ENCODE measurements at regions not wholly inside any gene's neighbourhood (a gene's known extent, or its start where the extent isn't known, plus 50 kb on each side); places are given as distances from the start of the nearest gene placed in this dataset.

DNA sequence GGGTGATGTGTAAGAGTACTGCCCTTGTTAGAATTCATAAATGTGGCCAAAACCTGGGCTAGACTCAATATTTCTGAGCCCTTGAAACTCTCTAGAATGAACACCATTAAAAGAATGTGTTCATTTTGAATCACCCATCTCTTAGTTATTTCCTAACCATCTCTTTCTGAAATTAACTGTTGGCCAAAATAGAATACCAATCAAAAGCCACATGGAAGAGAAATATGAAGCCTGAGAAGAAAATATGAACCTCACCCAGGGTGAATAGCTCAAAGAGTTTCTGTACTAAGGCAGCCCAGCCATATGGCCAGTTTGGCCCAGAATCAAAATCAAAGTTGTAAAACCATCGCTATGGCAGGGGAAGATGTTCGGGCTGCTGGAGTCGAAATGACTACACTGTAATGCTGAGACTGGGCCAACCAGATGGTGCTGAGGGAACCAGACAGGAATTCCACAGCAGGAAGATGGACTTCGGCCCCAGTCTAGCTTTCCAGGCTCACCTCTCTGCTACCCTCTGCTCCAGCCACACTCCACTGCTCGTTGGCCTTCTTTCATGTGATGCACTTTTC, 154.3 kb upstream of the ZFHX3 start:
- no peaks in the 10 kb centered on the region for H3K36me3 ChIP-seq
- no peaks in the 10 kb centered on the region for H3K27me3 ChIP-seq
- no peaks in the 10 kb centered on the region for H3K9me3 ChIP-seq
- no peak overlapping the region for H3K27ac ChIP-seq
- TF ChIP-seq, protein P1, sequence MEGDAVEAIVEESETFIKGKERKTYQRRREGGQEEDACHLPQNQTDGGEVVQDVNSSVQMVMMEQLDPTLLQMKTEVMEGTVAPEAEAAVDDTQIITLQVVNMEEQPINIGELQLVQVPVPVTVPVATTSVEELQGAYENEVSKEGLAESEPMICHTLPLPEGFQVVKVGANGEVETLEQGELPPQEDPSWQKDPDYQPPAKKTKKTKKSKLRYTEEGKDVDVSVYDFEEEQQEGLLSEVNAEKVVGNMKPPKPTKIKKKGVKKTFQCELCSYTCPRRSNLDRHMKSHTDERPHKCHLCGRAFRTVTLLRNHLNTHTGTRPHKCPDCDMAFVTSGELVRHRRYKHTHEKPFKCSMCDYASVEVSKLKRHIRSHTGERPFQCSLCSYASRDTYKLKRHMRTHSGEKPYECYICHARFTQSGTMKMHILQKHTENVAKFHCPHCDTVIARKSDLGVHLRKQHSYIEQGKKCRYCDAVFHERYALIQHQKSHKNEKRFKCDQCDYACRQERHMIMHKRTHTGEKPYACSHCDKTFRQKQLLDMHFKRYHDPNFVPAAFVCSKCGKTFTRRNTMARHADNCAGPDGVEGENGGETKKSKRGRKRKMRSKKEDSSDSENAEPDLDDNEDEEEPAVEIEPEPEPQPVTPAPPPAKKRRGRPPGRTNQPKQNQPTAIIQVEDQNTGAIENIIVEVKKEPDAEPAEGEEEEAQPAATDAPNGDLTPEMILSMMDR (IDR thresholded peaks at IDR 0.05): no peak
- no peaks in the 10 kb centered on the region for H3K4me1 ChIP-seq (ENCODE audit: control insufficient read depth in 1 of 2, insufficient read depth in 1 of 2, low read depth in 1 of 2, low read length in 1 of 2)
- no peak overlapping the region for H3K4me3 ChIP-seq (ENCODE audit: low read depth in 1 of 2, low read length in 1 of 2)

DNA sequence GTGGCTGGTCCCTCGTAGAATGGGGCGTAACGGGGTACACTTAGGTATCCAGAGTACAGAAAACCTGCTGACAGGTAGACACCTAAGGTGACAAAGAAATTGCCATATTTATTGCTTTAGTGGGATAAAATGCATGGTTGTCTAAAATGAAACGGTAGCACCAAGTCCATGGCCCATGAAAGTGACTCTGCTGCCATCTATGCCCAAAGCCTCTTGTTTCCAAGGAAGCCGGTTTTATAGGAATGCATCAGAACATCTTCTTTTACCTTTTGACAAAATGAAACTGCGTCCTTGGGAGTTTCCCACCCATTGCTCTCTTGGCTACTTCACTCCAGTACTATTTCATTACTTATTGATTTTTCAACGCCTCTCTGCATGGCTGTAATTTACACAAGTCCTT, 151.3 kb upstream of the ZFHX3 start:
- no peak overlapping the region for H3K4me3 ChIP-seq (ENCODE audit: low read depth in 1 of 2, low read length in 1 of 2)
- H3K27ac ChIP-seq: no peak overlapping the region
- H3K27me3 ChIP-seq: no peaks in the 10 kb centered on the region
- H3K9me3 ChIP-seq: no peaks in the 10 kb centered on the region
- TF ChIP-seq, protein P1 (IDR thresholded peaks at IDR 0.05): no peak
- H3K4me1 ChIP-seq (ENCODE audit: control insufficient read depth in 1 of 2, insufficient read depth in 1 of 2, low read depth in 1 of 2, low read length in 1 of 2): no peaks in the 10 kb centered on the region
- H3K36me3 ChIP-seq: no peaks in the 10 kb centered on the region

DNA sequence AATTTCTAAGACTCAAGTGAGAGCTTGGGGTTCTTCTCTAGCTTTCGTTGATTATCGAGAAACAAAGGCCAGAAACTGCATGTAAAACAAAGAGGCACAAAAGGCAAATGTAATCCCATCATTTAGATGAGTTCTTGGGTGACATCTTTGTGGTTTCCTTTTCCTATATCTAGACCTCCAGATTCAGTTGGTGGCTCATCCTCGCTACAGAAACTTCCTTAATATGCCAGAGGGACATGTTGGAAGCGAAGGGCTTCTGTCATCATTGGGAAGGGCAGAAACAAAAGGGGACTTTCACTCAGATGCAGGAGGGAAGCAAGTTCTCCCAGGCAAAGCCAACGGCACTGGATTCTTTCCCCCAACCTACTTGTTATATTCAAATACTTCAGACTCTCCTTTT, 150.6 kb upstream of the ZFHX3 start:
- Histone ChIP-seq H3K4me3 (ENCODE audit: low read depth in 1 of 2, low read length in 1 of 2) (no peak overlapping the region), H3K4me1 (ENCODE audit: control insufficient read depth in 1 of 2, insufficient read depth in 1 of 2, low read depth in 1 of 2, low read length in 1 of 2) (no peaks in the 10 kb centered on the region), H3K36me3 (no peaks in the 10 kb centered on the region), H3K27me3 (no peaks in the 10 kb centered on the region), H3K27ac (no peak overlapping the region), H3K9me3 (no peaks in the 10 kb centered on the region)
- TF ChIP-seq, protein P1 (IDR thresholded peaks at IDR 0.05): no peak

DNA sequence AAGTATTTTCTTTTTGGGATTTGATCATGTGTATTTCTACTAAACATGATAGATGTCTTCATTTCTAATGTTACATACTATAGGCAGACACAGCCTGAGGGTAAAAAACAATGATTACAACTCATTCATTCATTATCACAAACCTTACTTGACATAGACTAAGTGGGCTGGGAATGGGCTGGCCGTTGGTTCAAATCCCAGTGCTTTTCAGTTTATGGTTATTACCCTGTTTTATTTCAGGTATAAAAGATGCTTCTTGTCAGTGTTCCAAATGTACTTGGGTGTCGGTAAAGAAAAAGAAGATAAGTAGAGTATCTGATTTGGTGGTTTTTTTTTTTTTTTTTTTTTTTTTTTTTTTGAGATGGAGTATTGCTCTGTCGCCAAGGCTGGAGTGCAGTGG, 149.7 kb upstream of the ZFHX3 start:
- H3K36me3 ChIP-seq: no peaks in the 10 kb centered on the region
- TF ChIP-seq, protein P1 (IDR thresholded peaks at IDR 0.05): no peak
- no peak overlapping the region for H3K4me3 ChIP-seq (ENCODE audit: low read depth in 1 of 2, low read length in 1 of 2)
- H3K9me3 ChIP-seq: no peaks in the 10 kb centered on the region
- no peak overlapping the region for H3K27ac ChIP-seq
- no peaks in the 10 kb centered on the region for H3K4me1 ChIP-seq (ENCODE audit: control insufficient read depth in 1 of 2, insufficient read depth in 1 of 2, low read depth in 1 of 2, low read length in 1 of 2)
- no peaks in the 10 kb centered on the region for H3K27me3 ChIP-seq

- H3K27me3 ChIP-seq: peaks cover under 1% of the 10 kb centered on the region
- H3K9me3 ChIP-seq: no peaks in the 10 kb centered on the region
- no peak overlapping the region for H3K4me3 ChIP-seq (ENCODE audit: low read depth in 1 of 2, low read length in 1 of 2)
- H3K27ac ChIP-seq: no peak overlapping the region
- H3K4me1 ChIP-seq (ENCODE audit: control insufficient read depth in 1 of 2, insufficient read depth in 1 of 2, low read depth in 1 of 2, low read length in 1 of 2): no peaks in the 10 kb centered on the region
- TF ChIP-seq, protein P1 (IDR thresholded peaks at IDR 0.05): no peak
- no peaks in the 10 kb centered on the region for H3K36me3 ChIP-seq
Observed at GRCh38 chr16:73196670-73197069, 148.7 kb upstream of the ZFHX3 start.

- Histone ChIP-seq H3K9me3 (no peaks in the 10 kb centered on the region), H3K27me3 (peaks cover 10% of the 10 kb centered on the region), H3K36me3 (no peaks in the 10 kb centered on the region), H3K27ac (no peak overlapping the region), H3K4me1 (ENCODE audit: control insufficient read depth in 1 of 2, insufficient read depth in 1 of 2, low read depth in 1 of 2, low read length in 1 of 2) (no peaks in the 10 kb centered on the region), H3K4me3 (ENCODE audit: low read depth in 1 of 2, low read length in 1 of 2) (no peak overlapping the region)
- TF ChIP-seq, protein P1 (IDR thresholded peaks at IDR 0.05): no peak
Observed at GRCh38 chr16:73193464-73193863, 145.5 kb upstream of the ZFHX3 start.

Measured in neutrophil (primary cell).